ENCODE measurements at regions not wholly inside any gene's neighbourhood (a gene's known extent, or its start where the extent isn't known, plus 50 kb on each side); places are given as distances from the start of the nearest gene placed in this dataset.
"Not testable (repeated sequence)": the region's sequence is repeated elsewhere in the genome, so short reads cannot be mapped to it uniquely, and the experiment has no call there.

- DNase-seq (ENCODE audit: low read depth, low spot score); H3K27me3 Mint-ChIP-seq (ENCODE audit: low read depth): not testable (repeated sequence)
- Mint-ChIP-seq H3K36me3 (ENCODE audit: low read depth) (peaks cover 24% of the 10 kb centered on the region), H3K9me3 (peaks cover 10% of the 10 kb centered on the region), H3K4me3 (peak overlapping the region; percentile 92), H3K4me1 (peaks cover 16% of the 10 kb centered on the region), H3K27ac (ENCODE audit: unreplicated experiment) (peak overlapping the region; percentile 99)
Measured at GRCh38 chr15:81870062-81870745, 175.6 kb downstream of the MEX3B start.

DNA sequence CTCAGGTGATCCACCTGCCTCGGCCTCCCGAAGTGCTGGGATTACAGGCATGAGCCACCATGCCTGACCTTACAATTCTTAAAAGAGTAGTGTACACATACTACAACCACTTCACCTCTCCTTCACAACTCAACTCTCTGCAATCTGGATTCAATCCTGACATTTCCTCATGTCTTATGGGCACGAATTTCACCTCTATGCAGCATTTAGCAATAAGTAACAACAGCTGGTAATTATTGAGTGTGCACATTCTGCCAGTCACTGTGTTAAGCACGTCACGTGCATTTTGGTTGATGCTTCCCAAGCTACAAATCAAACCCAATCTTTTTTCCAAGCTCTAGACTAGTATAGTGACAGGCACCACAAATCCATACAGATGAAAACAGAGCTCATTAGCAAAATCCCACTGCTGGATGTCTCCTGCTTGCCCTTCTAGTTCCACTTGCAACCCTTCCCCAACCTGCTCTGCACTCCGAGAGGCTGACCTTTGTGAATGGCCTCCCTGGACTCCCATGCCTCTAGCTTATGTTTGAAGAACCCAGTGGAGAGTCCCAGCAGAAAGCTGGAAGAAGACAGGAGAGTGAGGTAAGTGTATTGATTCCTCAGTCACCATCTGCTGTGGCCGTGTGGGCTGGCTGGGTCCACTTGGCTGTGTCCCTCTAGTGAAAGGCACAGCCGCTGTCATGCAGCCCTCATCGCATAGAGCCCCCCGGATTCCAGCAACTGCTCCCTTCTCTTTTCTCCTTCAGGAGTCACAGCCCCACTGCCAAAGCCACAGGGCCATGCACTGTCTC, 176.5 kb downstream of the MEX3B start:
- H3K27ac Mint-ChIP-seq (ENCODE audit: unreplicated experiment), result peak overlapping the region; percentile 92
- H3K36me3 Mint-ChIP-seq (ENCODE audit: low read depth), result peaks cover 29% of the 10 kb centered on the region
- DNase-seq (ENCODE audit: low read depth, low spot score), result no peak
- H3K4me1 Mint-ChIP-seq, result peaks cover 16% of the 10 kb centered on the region
- TF ChIP-seq CTCF (conservative IDR thresholded peaks at IDR 0.05), result no peak
- peak overlapping the region; percentile 92 for H3K4me3 Mint-ChIP-seq
- no peaks in the 10 kb centered on the region for H3K27me3 Mint-ChIP-seq (ENCODE audit: low read depth)
- H3K9me3 Mint-ChIP-seq, result peaks cover 15% of the 10 kb centered on the region

GRCh38 chr15:81865850-81866537, 179.8 kb downstream of the MEX3B start:
- H3K36me3 Mint-ChIP-seq (ENCODE audit: low read depth), result peaks cover 37% of the 10 kb centered on the region
- no peak overlapping the region for H3K4me3 Mint-ChIP-seq
- TF ChIP-seq CTCF (conservative IDR thresholded peaks at IDR 0.05), result no peak
- no peak overlapping the region for H3K27ac Mint-ChIP-seq (ENCODE audit: unreplicated experiment)
- peaks cover 18% of the 10 kb centered on the region for H3K9me3 Mint-ChIP-seq
- H3K4me1 Mint-ChIP-seq, result peaks cover 16% of the 10 kb centered on the region
- H3K27me3 Mint-ChIP-seq (ENCODE audit: low read depth), result no peaks in the 10 kb centered on the region
- no peak for DNase-seq (ENCODE audit: low read depth, low spot score)

GRCh38 chr15:81863162-81863561, 182.7 kb downstream of the MEX3B start:
- TF ChIP-seq CTCF (conservative IDR thresholded peaks at IDR 0.05), result no peak
- no peaks in the 10 kb centered on the region for H3K27me3 Mint-ChIP-seq (ENCODE audit: low read depth)
- peaks cover 22% of the 10 kb centered on the region for H3K36me3 Mint-ChIP-seq (ENCODE audit: low read depth)
- DNase-seq (ENCODE audit: low read depth, low spot score), result no peak
- no peak overlapping the region for H3K27ac Mint-ChIP-seq (ENCODE audit: unreplicated experiment)
- no peak overlapping the region for H3K4me3 Mint-ChIP-seq
- H3K4me1 Mint-ChIP-seq, result no peaks in the 10 kb centered on the region
- H3K9me3 Mint-ChIP-seq, result peaks cover 14% of the 10 kb centered on the region

DNA sequence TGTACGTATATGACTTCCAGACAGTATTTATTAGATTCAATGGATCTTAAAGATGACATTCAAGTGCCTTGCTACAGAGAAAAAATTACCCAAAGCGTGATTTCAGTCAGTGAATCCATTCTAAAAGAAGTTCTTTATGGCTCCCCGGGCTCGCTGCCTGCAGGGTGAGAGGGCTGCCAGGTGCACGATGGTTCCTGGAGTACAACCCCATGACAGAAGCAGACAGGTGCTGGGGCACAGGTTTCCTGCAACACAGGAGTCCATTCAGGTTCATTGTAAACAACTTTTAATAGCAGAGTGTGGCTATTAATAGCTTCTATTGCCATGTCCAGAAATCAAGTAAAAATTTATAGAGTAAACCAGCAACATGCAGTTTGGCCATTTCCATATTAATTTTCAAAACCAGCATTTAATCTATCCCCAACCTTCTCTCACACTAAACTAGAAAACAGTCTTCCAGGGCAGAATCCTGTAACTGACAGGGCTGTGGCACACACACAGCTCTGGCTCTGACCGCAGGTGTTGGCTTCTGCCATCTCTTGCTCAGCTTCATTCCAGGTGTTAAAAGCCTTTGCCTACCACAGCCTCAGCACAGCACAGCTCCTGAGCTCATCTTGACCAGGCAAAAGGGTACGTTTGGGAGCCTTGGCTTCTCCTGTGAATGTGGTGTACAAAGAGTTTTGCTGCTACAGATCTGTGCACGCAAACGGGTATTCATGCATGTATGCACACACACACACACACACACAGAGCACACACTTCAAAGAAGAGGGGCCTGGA, 185.9 kb downstream of the MEX3B start:
- no peak for TF ChIP-seq CTCF (conservative IDR thresholded peaks at IDR 0.05)
- H3K27me3 Mint-ChIP-seq (ENCODE audit: low read depth), result no peaks in the 10 kb centered on the region
- no peak for DNase-seq (ENCODE audit: low read depth, low spot score)
- peaks cover 28% of the 10 kb centered on the region for H3K36me3 Mint-ChIP-seq (ENCODE audit: low read depth)
- peak overlapping the region; percentile 81 for H3K27ac Mint-ChIP-seq (ENCODE audit: unreplicated experiment)
- no peak overlapping the region for H3K4me3 Mint-ChIP-seq
- H3K9me3 Mint-ChIP-seq, result peaks cover 7% of the 10 kb centered on the region
- no peaks in the 10 kb centered on the region for H3K4me1 Mint-ChIP-seq

Data from neural crest cell (in vitro differentiated cells).